DMS114 treated with DMSO at 0.1 percent for 48 hours (cell line): ENCODE measurements at regions not wholly inside any gene's neighbourhood (a gene's known extent, or its start where the extent isn't known, plus 50 kb on each side); places are given as distances from the start of the nearest gene placed in this dataset.
"Not testable (repeated sequence)": the region's sequence is repeated elsewhere in the genome, so short reads cannot be mapped to it uniquely, and the experiment has no call there.

Experiments used
- DNase-seq: peaks from one replicate; lab custom pipeline; 2025; ENCODE audit not compliant: unreplicated experiment; lab: John Stamatoyannopoulos, UW

- DNase-seq = no peak
These were observed 923.3 kb downstream of the KCNA4 start for GRCh38 chr11:29093416-29094120.

GRCh38 chr11:29087200-29087812 is 929.5 kb downstream of the KCNA4 start:
- DNase-seq = no peak

- DNase-seq = no peak
These were observed 941.1 kb downstream of the KCNA4 start for GRCh38 chr11:29075726-29076125.

DNA sequence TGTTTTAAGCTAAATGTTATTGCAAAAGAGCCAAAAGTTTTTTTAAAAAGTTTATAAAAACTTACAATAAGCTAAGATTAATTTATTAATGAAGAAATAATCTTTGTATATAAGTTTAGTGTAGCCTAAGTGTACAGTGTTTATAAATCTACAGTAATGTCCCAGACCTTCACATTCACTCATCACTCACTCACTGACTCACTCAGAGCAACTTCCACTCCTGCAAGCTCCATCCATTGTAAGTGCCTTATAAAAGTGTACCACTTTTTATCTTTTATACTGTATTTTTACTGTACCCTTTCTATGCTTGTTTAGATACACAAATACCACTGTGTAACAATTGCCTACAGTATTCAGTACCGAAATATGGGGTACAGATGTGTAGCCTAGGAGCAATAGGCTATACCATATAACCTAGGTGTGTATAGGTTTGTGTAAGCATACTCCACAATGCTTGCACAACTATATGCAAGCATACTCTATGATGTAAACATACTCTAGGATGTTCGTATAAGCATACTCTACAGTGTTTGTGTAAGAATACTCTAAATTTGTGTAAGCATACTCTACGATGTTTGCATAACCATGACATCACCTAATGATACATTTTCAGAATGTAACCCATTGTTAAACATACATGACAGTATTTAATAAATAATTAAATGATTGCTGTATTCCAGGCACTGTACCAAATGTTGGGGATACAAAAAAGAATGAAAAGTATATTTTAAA is 953.0 kb downstream of the KCNA4 start:
- DNase-seq = no peak

- DNase-seq = no peak
These were observed 953.3 kb downstream of the METTL15 start for GRCh38 chr11:29061452-29061851.

- DNase-seq = not testable (repeated sequence)
These were observed 948.3 kb downstream of the METTL15 start for GRCh38 chr11:29056487-29056886.

GRCh38 chr11:29051935-29052334 is 943.7 kb downstream of the METTL15 start:
- DNase-seq = no peak

DNA sequence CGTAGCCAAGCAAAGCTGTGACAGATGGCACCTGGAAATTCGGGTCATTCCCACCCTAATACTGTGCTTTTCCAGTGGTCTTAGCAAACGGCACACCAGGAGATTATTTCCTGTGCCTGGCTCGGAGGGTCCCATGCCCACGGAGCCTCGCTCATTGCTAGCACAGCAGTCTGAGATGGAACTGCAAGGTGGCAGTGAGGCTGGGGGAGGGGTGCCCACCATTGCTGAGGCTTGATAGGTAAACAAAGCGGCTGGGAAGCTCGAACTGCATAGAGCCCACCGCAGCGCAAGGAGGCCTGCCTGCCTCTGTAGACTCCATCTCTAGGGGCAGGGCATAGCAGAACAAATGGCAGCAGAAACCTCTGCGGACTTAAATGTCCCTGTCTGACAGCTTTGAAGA is 942.8 kb downstream of the METTL15 start:
- not testable (repeated sequence) for DNase-seq

DNA sequence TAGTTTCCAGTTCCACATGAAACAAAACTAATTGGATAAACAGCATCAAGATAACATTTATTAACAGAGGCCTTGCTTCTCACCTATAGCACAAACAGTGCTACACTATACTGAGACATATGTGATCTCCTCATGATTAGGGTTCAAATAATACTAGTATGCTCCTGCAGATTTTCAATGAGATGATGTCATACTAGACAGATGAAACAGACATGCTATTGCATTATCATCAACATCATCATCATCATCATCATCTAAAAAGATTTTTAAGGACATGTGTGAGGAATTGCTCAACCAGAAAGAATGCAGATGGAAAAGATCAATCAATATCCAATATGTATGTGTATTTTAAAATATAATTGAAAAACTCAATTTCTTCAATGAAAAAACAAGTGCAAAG is 932.3 kb downstream of the METTL15 start:
- no peak for DNase-seq

GRCh38 chr11:29032384-29033149 is 924.4 kb downstream of the METTL15 start:
- DNase-seq = no peak

GRCh38 chr11:29029452-29029851 is 921.3 kb downstream of the METTL15 start:
- DNase-seq = no peak

GRCh38 chr11:29027436-29027835 is 919.2 kb downstream of the METTL15 start:
- DNase-seq = no peak

DNA sequence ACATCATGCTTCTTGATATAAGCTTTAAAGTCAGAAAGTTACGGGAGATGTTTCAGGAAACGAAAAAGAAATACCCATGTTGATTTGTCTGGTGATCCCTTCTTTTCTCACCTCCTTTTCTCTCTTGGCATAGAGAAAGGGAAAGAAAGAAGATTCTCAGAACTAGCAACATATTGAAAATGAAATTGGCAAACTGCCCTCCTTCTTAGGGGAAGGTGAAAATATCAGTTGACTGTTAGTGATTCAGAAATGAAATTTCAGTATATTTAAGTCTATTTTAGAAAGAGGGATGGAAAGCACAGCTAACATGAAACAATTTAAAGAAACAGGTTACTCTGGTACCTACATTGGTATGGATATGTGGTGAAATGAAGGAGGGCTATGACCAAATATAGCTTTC is 918.1 kb downstream of the METTL15 start:
- DNase-seq = no peak

DNA sequence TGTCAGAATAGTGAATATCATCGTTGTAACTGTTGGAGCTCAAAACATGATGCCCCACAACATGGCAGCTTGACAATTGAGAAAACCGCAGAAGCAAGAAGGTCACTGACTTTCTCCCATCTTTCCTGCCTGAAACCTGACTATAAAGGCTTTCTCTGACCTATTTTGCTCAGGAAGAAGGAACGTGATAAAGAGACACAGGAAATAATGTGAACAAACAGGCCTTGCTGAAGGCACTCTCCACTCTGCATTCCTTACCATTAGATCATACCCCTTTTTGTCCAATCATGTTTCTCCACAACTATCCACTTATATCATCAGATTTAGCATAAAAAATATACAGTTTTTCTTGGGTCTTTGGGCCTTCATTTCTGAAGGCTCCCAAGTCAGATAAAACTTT is 916.8 kb downstream of the METTL15 start:
- no peak for DNase-seq

DNA sequence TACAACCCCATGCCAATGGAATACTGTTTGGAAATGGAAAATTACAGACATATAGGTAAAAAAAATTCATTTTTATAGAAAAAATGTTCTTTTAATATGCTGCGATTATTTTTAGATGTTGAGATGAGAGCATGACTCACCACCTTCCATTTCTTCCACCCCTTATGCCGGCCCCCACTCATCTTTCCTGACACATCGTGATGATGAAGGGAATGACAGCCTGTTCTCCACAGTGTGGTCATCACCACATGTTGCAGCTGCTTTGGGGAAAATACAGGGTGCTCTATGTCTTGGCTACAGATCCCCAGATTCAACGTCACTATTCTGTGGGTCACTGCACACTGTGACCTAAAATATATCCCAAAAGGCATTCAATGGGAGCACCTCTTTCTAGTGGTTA is 916.2 kb downstream of the METTL15 start:
- no peak for DNase-seq

- DNase-seq = no peak
These were observed 915.6 kb downstream of the METTL15 start for GRCh38 chr11:29023761-29024160.

- no peak for DNase-seq
These were observed 914.5 kb downstream of the METTL15 start for GRCh38 chr11:29022676-29023075.

- no peak for DNase-seq
These were observed 911.9 kb downstream of the METTL15 start for GRCh38 chr11:29019960-29020683.

GRCh38 chr11:29018631-29019030 is 910.4 kb downstream of the METTL15 start:
- DNase-seq = no peak

GRCh38 chr11:29017941-29018340 is 909.8 kb downstream of the METTL15 start:
- no peak for DNase-seq

- DNase-seq = no peak
These were observed 904.3 kb downstream of the METTL15 start for GRCh38 chr11:29012507-29012906.
